COLO668 (cell line): ENCODE measurements at regions not wholly inside any gene's neighbourhood (a gene's known extent, or its start where the extent isn't known, plus 50 kb on each side); places are given as distances from the start of the nearest gene placed in this dataset.
"Not testable (repeated sequence)": the region's sequence is repeated elsewhere in the genome, so short reads cannot be mapped to it uniquely, and the experiment has no call there.

Experiments
- DNase-seq: peaks from one replicate; lab custom pipeline; 2025; ENCODE audit not compliant: unreplicated experiment; lab: John Stamatoyannopoulos, UW

GRCh38 chr11:45754741-45755140 is 50.2 kb upstream of the SLC35C1 start:
- DNase-seq, result no peak

- no peak for DNase-seq
Measured at GRCh38 chr11:45754261-45754709, 50.7 kb upstream of the SLC35C1 start.

GRCh38 chr11:45752106-45752505 is 52.8 kb upstream of the SLC35C1 start:
- DNase-seq, result no peak

- no peak for DNase-seq
Measured at GRCh38 chr11:45751430-45751829, 53.5 kb upstream of the SLC35C1 start.

- no peak for DNase-seq
Measured at GRCh38 chr11:45750439-45750838, 54.5 kb upstream of the SLC35C1 start.

GRCh38 chr11:45748801-45749200 is 56.1 kb upstream of the SLC35C1 start:
- no peak for DNase-seq

- DNase-seq, result no peak
Measured at GRCh38 chr11:45745065-45745811, 59.7 kb upstream of the SLC35C1 start.

GRCh38 chr11:45743556-45744468 is 61.1 kb upstream of the SLC35C1 start:
- DNase-seq, result no peak

GRCh38 chr11:45741582-45741981 is 63.4 kb upstream of the SLC35C1 start:
- no peak for DNase-seq

GRCh38 chr11:45741032-45741431 is 63.9 kb upstream of the SLC35C1 start:
- DNase-seq, result no peak

GRCh38 chr11:45739866-45740265 is 65.1 kb upstream of the SLC35C1 start:
- no peak for DNase-seq

GRCh38 chr11:45739071-45739470 is 65.9 kb upstream of the SLC35C1 start:
- not testable (repeated sequence) for DNase-seq

- DNase-seq, result not testable (repeated sequence)
Measured at GRCh38 chr11:45738194-45738593, 66.8 kb upstream of the SLC35C1 start.

- DNase-seq, result no peak
Measured at GRCh38 chr11:45737056-45737455, 67.9 kb upstream of the SLC35C1 start.

- DNase-seq, result peak; percentile 28
Measured at GRCh38 chr11:45736424-45736823, 68.5 kb upstream of the SLC35C1 start.

GRCh38 chr11:45733176-45733575 is 67.8 kb upstream of the CHST1 start:
- DNase-seq, result no peak

- no peak for DNase-seq
Measured at GRCh38 chr11:45732343-45732742, 66.9 kb upstream of the CHST1 start.

GRCh38 chr11:45731171-45731570 is 65.7 kb upstream of the CHST1 start:
- not testable (repeated sequence) for DNase-seq

GRCh38 chr11:45730014-45730413 is 64.6 kb upstream of the CHST1 start:
- DNase-seq, result no peak

- DNase-seq, result no peak
Measured at GRCh38 chr11:45726493-45727054, 61.2 kb upstream of the CHST1 start.

GRCh38 chr11:45725776-45726492 is 60.5 kb upstream of the CHST1 start:
- no peak for DNase-seq
